ENCODE measurements at regions not wholly inside any gene's neighbourhood (a gene's known extent, or its start where the extent isn't known, plus 50 kb on each side); places are given as distances from the start of the nearest gene placed in this dataset.

GRCh38 chr5:133896873-133897272 lies 71.6 kb downstream of the C5orf15 start:
- TF ChIP-seq RAD21 (IDR thresholded peaks at IDR 0.05; ENCODE audit: insufficient read depth, low read depth, low read length) (no peak), SP1 (IDR thresholded peaks at IDR 0.05; ENCODE audit: low read depth, low read length) (no peak), GABPA (IDR thresholded peaks at IDR 0.05; ENCODE audit: low read depth) (no peak), STAT3 (IDR thresholded peaks at IDR 0.05; ENCODE audit: low read depth, low read length) (no peak), CEBPB (IDR thresholded peaks at IDR 0.05; ENCODE audit: borderline replicate concordance in 1 of 2, low read depth in 2 of 2, low read length in 2 of 2) (no peak), HDGF (IDR thresholded peaks at IDR 0.05) (no peak), CTCF (IDR thresholded peaks at IDR 0.05 in 2 of 3, conservative IDR thresholded peaks at IDR 0.05 in 1 of 3; ENCODE audit: control insufficient read depth in 2 of 3, extremely low read depth in 1 of 3, insufficient read depth in 1 of 3, low read depth in 3 of 3, low read length in 3 of 3) (no peak), JUND (IDR thresholded peaks at IDR 0.05; ENCODE audit: low read depth, low read length) (no peak), POLR2AphosphoS5 (IDR thresholded peaks at IDR 0.05; ENCODE audit: low read length) (no peak), MTA3 (IDR thresholded peaks at IDR 0.05; ENCODE audit: borderline replicate concordance, low read length) (no peak), ATF2 (IDR thresholded peaks at IDR 0.05; ENCODE audit: low read length) (no peak)
